K562 (cell line): ENCODE measurements at regions not wholly inside any gene's neighbourhood (a gene's known extent, or its start where the extent isn't known, plus 50 kb on each side); places are given as distances from the start of the nearest gene placed in this dataset.

Experiments
- MIER1 ChIP-seq: fragments of 450-650 bp; IDR thresholded peaks from 2 replicates; pipeline ENCODE4 v1.6.1; 2016; ENCODE audit warnings: antibody characterized with exemption, mild to moderate bottlenecking, low read depth
- NFIC ChIP-seq: fragments of 450-650 bp; IDR thresholded peaks from 2 replicates; pipeline ENCODE4 v1.6.1; 2017; ENCODE audit warnings: mild to moderate bottlenecking, inconsistent platforms
- TF ChIP-seq, protein P1 (sequence below): fragments of 450-650 bp; IDR thresholded peaks from 2 replicates; pipeline ENCODE4 v1.6.1; 2016; ENCODE audit warnings: mild to moderate bottlenecking, moderate library complexity
- TF ChIP-seq, protein P2 (sequence below): sonication (generic); formaldehyde crosslinking; IDR thresholded peaks from 2 replicates; pipeline ENCODE4 v1.5.0; 2020; ENCODE audit warnings: missing genetic modification reagents

DNA sequence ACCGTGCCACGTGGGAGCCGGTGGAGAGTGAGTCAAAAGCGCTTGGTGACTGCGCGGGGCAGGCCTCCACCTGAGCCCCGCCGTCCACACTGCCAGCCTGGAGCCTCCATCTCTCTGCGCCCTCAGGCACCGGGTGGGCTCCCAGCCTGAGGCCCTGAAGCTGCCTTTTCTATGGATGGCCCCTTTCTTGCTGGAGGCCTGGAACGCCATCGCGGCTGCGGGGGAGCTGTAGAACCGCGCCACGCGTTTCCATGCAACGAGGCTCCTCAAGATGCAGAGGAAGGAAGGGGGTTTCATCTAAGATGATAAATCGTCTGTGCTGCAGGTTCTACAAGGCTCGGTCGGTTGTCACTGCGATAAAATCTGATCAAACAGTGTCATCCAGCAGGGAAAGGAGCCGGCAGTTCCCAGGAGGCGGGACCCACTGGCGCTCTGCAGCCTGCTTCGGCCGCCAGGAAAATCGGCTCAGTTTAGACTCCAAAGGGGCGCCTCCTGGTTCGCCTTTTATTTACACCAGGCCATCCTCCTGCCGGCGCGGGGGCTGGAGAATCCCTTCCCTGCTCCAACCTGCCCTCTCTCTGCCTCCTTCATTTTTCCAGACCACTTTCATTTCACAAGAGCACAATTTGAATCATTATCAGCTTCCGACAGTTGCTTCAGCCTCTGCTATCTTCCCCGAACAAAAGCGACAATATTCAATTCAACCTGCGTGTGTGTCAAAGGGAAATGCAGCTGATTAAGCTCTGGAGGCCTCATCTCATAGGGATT is 624.4 kb downstream of the BRD1 start (continued):
- TF ChIP-seq, protein P1, sequence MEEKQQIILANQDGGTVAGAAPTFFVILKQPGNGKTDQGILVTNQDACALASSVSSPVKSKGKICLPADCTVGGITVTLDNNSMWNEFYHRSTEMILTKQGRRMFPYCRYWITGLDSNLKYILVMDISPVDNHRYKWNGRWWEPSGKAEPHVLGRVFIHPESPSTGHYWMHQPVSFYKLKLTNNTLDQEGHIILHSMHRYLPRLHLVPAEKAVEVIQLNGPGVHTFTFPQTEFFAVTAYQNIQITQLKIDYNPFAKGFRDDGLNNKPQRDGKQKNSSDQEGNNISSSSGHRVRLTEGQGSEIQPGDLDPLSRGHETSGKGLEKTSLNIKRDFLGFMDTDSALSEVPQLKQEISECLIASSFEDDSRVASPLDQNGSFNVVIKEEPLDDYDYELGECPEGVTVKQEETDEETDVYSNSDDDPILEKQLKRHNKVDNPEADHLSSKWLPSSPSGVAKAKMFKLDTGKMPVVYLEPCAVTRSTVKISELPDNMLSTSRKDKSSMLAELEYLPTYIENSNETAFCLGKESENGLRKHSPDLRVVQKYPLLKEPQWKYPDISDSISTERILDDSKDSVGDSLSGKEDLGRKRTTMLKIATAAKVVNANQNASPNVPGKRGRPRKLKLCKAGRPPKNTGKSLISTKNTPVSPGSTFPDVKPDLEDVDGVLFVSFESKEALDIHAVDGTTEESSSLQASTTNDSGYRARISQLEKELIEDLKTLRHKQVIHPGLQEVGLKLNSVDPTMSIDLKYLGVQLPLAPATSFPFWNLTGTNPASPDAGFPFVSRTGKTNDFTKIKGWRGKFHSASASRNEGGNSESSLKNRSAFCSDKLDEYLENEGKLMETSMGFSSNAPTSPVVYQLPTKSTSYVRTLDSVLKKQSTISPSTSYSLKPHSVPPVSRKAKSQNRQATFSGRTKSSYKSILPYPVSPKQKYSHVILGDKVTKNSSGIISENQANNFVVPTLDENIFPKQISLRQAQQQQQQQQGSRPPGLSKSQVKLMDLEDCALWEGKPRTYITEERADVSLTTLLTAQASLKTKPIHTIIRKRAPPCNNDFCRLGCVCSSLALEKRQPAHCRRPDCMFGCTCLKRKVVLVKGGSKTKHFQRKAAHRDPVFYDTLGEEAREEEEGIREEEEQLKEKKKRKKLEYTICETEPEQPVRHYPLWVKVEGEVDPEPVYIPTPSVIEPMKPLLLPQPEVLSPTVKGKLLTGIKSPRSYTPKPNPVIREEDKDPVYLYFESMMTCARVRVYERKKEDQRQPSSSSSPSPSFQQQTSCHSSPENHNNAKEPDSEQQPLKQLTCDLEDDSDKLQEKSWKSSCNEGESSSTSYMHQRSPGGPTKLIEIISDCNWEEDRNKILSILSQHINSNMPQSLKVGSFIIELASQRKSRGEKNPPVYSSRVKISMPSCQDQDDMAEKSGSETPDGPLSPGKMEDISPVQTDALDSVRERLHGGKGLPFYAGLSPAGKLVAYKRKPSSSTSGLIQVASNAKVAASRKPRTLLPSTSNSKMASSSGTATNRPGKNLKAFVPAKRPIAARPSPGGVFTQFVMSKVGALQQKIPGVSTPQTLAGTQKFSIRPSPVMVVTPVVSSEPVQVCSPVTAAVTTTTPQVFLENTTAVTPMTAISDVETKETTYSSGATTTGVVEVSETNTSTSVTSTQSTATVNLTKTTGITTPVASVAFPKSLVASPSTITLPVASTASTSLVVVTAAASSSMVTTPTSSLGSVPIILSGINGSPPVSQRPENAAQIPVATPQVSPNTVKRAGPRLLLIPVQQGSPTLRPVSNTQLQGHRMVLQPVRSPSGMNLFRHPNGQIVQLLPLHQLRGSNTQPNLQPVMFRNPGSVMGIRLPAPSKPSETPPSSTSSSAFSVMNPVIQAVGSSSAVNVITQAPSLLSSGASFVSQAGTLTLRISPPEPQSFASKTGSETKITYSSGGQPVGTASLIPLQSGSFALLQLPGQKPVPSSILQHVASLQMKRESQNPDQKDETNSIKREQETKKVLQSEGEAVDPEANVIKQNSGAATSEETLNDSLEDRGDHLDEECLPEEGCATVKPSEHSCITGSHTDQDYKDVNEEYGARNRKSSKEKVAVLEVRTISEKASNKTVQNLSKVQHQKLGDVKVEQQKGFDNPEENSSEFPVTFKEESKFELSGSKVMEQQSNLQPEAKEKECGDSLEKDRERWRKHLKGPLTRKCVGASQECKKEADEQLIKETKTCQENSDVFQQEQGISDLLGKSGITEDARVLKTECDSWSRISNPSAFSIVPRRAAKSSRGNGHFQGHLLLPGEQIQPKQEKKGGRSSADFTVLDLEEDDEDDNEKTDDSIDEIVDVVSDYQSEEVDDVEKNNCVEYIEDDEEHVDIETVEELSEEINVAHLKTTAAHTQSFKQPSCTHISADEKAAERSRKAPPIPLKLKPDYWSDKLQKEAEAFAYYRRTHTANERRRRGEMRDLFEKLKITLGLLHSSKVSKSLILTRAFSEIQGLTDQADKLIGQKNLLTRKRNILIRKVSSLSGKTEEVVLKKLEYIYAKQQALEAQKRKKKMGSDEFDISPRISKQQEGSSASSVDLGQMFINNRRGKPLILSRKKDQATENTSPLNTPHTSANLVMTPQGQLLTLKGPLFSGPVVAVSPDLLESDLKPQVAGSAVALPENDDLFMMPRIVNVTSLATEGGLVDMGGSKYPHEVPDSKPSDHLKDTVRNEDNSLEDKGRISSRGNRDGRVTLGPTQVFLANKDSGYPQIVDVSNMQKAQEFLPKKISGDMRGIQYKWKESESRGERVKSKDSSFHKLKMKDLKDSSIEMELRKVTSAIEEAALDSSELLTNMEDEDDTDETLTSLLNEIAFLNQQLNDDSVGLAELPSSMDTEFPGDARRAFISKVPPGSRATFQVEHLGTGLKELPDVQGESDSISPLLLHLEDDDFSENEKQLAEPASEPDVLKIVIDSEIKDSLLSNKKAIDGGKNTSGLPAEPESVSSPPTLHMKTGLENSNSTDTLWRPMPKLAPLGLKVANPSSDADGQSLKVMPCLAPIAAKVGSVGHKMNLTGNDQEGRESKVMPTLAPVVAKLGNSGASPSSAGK, result no peak
- TF ChIP-seq MIER1 (no peak), NFIC (no peak)
- TF ChIP-seq, protein P2, sequence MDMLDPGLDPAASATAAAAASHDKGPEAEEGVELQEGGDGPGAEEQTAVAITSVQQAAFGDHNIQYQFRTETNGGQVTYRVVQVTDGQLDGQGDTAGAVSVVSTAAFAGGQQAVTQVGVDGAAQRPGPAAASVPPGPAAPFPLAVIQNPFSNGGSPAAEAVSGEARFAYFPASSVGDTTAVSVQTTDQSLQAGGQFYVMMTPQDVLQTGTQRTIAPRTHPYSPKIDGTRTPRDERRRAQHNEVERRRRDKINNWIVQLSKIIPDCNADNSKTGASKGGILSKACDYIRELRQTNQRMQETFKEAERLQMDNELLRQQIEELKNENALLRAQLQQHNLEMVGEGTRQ (CRISPR knock-in tag), result no peak
- TF ChIP-seq, all 486 proteins: peak for 6
